PC-9 (cell line): ENCODE measurements at regions not wholly inside any gene's neighbourhood (a gene's known extent, or its start where the extent isn't known, plus 50 kb on each side); places are given as distances from the start of the nearest gene placed in this dataset.

Experiments
- CTCF ChIP-seq: fragments of 200-600 bp; sonication (generic); conservative IDR thresholded peaks from 2 replicates; pipeline ENCODE4 v1.6.1; 2017; ENCODE audit warnings: mixed run types, antibody characterized with exemption, mild to moderate bottlenecking, moderate library complexity
- EZH2 ChIP-seq: fragments of 200-600 bp; sonication (generic); IDR thresholded peaks from 2 replicates; pipeline ENCODE4 v1.8.0; 2017; ENCODE audit warnings: antibody characterized with exemption, low read depth

GRCh38 chr1:30001732-30002039, 721.7 kb downstream of the MATN1 start:
- TF ChIP-seq CTCF (no peak), EZH2 (no peak)
